ENCODE measurements at regions not wholly inside any gene's neighbourhood (a gene's known extent, or its start where the extent isn't known, plus 50 kb on each side); places are given as distances from the start of the nearest gene placed in this dataset.

GRCh38 chr4:178577933-178578332 lies 1135.7 kb upstream of the AGA start:
- H3K36me3 ChIP-seq (ENCODE audit: insufficient read depth, low read length, poor library complexity, severe bottlenecking), result no peaks in the 10 kb centered on the region
- CTCF ChIA-PET, result interaction anchor here (0.7 to 1.0 kb wide), 2 partner anchors 115 to 729 kb away, joined by 3 to 6 read pairs; no protein-coding TSS in a partner anchor
- intact Hi-C loops (cut with micrococcal nuclease; ENCODE audit: unreplicated experiment), result loop anchor here (2.0 kb wide), 1 partner anchor 729 kb away; no protein-coding TSS in a partner anchor
- TF ChIP-seq CTCF (conservative IDR thresholded peaks at IDR 0.05; ENCODE audit: low read depth, low read length) (peak; percentile 54), EZH2 (IDR thresholded peaks at IDR 0.05; ENCODE audit: borderline replicate concordance, low read depth, low read length, poor library complexity, severe bottlenecking) (no peak)
- POLR2A ChIA-PET (ENCODE audit: low non-redundant PET), result no interaction called here
- no peak overlapping the region for H3K27ac ChIP-seq (ENCODE audit: low read depth, low read length, poor library complexity, severe bottlenecking)
- H3K9me3 ChIP-seq (ENCODE audit: low read depth, low read length, poor library complexity, severe bottlenecking), result no peaks in the 10 kb centered on the region
- H3K4me3 ChIP-seq (ENCODE audit: low read depth, low read length, poor library complexity, severe bottlenecking), result no peak overlapping the region
- no peaks in the 10 kb centered on the region for H3K4me1 ChIP-seq (ENCODE audit: insufficient read depth, low read length, poor library complexity, severe bottlenecking)
- DNase-seq (ENCODE audit: low spot score), result peak; percentile 15
- no peaks in the 10 kb centered on the region for H3K27me3 ChIP-seq (replicated peaks; ENCODE audit: insufficient read depth, low read depth, low read length, poor library complexity)
- no TSS peak for BruUV-seq (replicated peaks)

GRCh38 chr4:178595500-178596138 lies 1153.4 kb upstream of the AGA start:
- POLR2A ChIA-PET (ENCODE audit: low non-redundant PET), result no interaction called here
- BruUV-seq (replicated peaks), result no TSS peak
- intact Hi-C loops (cut with micrococcal nuclease; ENCODE audit: unreplicated experiment), result loop anchor here (5.0 kb wide), 1 partner anchor 712 kb away; no protein-coding TSS in a partner anchor

DNA sequence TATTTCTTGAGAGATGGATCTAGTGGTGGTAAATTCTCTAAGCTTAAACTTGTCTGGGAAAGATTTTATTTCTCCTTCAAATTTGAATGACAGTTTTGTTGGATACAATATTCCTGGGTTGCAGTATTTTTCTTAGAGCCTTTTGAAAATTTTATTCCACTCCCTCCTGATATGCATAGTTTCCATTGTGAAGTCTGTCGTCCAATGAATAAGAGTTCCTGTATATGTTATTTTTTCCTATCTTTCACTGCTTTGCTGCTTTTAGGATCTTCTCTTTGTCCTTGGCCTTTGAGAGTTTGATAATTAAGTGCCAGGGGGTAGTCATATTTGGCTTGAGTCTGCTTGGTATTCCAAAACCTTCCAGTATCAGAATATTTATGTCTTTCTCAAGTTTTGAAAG lies 1156.4 kb upstream of the AGA start:
- ChIA-PET POLR2A (ENCODE audit: low non-redundant PET) (no interaction called here), CTCF (no interaction called here)
- no peaks in the 10 kb centered on the region for H3K27me3 ChIP-seq (replicated peaks; ENCODE audit: insufficient read depth, low read depth, low read length, poor library complexity)
- H3K27ac ChIP-seq (ENCODE audit: low read depth, low read length, poor library complexity, severe bottlenecking), result no peak overlapping the region
- DNase-seq (ENCODE audit: low spot score), result no peak
- no peaks in the 10 kb centered on the region for H3K4me1 ChIP-seq (ENCODE audit: insufficient read depth, low read length, poor library complexity, severe bottlenecking)
- no peaks in the 10 kb centered on the region for H3K9me3 ChIP-seq (ENCODE audit: low read depth, low read length, poor library complexity, severe bottlenecking)
- no peak overlapping the region for H3K4me3 ChIP-seq (ENCODE audit: low read depth, low read length, poor library complexity, severe bottlenecking)
- TF ChIP-seq CTCF (conservative IDR thresholded peaks at IDR 0.05; ENCODE audit: low read depth, low read length) (no peak), EZH2 (IDR thresholded peaks at IDR 0.05; ENCODE audit: borderline replicate concordance, low read depth, low read length, poor library complexity, severe bottlenecking) (no peak)
- intact Hi-C loops (cut with micrococcal nuclease; ENCODE audit: unreplicated experiment), result loop anchor here (5.0 kb wide), 1 partner anchor 709 kb away; no protein-coding TSS in a partner anchor
- no peaks in the 10 kb centered on the region for H3K36me3 ChIP-seq (ENCODE audit: insufficient read depth, low read length, poor library complexity, severe bottlenecking)
- BruUV-seq (replicated peaks), result no TSS peak

More at GRCh38 chr4:178595500-178596138, 1153.4 kb upstream of the AGA start:
- H3K9me3 ChIP-seq (ENCODE audit: low read depth, low read length, poor library complexity, severe bottlenecking), result no peaks in the 10 kb centered on the region
- DNase-seq (ENCODE audit: low spot score), result no peak
- H3K27me3 ChIP-seq (replicated peaks; ENCODE audit: insufficient read depth, low read depth, low read length, poor library complexity), result no peaks in the 10 kb centered on the region
- H3K36me3 ChIP-seq (ENCODE audit: insufficient read depth, low read length, poor library complexity, severe bottlenecking), result no peaks in the 10 kb centered on the region
- no peak for TF ChIP-seq CTCF (conservative IDR thresholded peaks at IDR 0.05; ENCODE audit: low read depth, low read length)
- no peak for TF ChIP-seq EZH2 (IDR thresholded peaks at IDR 0.05; ENCODE audit: borderline replicate concordance, low read depth, low read length, poor library complexity, severe bottlenecking)
- H3K4me1 ChIP-seq (ENCODE audit: insufficient read depth, low read length, poor library complexity, severe bottlenecking), result no peaks in the 10 kb centered on the region
- no peak overlapping the region for H3K4me3 ChIP-seq (ENCODE audit: low read depth, low read length, poor library complexity, severe bottlenecking)
- no peak overlapping the region for H3K27ac ChIP-seq (ENCODE audit: low read depth, low read length, poor library complexity, severe bottlenecking)
- CTCF ChIA-PET, result no interaction called here
